OCI-LY3 (cell line): ENCODE measurements at regions not wholly inside any gene's neighbourhood (a gene's known extent, or its start where the extent isn't known, plus 50 kb on each side); places are given as distances from the start of the nearest gene placed in this dataset.

Experiments
- H2AFZ ChIP-seq: fragments of 200-600, 300-600 bp; shearing (Covaris generic); 2 replicates; pipeline ENCODE4 v1.6.0; 2014; ENCODE audit warnings: antibody characterized with exemption, low read depth, low read length
- H3K27ac ChIP-seq: fragments of 200-600, 300-600 bp; sonication (generic); 2 replicates; pipeline ENCODE4 v1.5.1; 2014; ENCODE audit warnings: mild to moderate bottlenecking, low read length, moderate library complexity, mixed read lengths
- H3K27me3 ChIP-seq: fragments of 200-600, 300-600 bp; sonication (generic); 2 replicates; pipeline ENCODE4 v1.6.1; 2014; ENCODE audit warnings: low read depth, low read length, mixed read lengths
- H3K36me3 ChIP-seq: fragments of 200-600, 300-600 bp; sonication (generic); replicated peaks from 2 replicates; pipeline ENCODE3; 2014; ENCODE audit warnings: low read depth, low read length, mixed read lengths
- H3K4me1 ChIP-seq: fragments of 300-600, 200-600 bp; sonication (generic); 2 replicates; pipeline ENCODE4 v1.6.1; 2014; ENCODE audit warnings: low read length, mixed read lengths
- H3K4me2 ChIP-seq: fragments of 200-600, 300-600 bp; sonication (generic); 2 replicates; pipeline ENCODE4 v1.6.1; 2014; ENCODE audit warnings: low read length, mixed read lengths
- H3K4me3 ChIP-seq: fragments of 300-600, 200-600 bp; sonication (generic); 2 replicates; pipeline ENCODE4 v1.5.1; 2014; ENCODE audit warnings: antibody characterized with exemption, mild to moderate bottlenecking, low read length, moderate library complexity
- H3K79me2 ChIP-seq: fragments of 300-600, 200-600 bp; shearing (Covaris generic); 2 replicates; pipeline ENCODE4 v1.6.1; 2014; ENCODE audit warnings: mild to moderate bottlenecking, low read length, mixed read lengths
- H3K9ac ChIP-seq: fragments of 300-600, 200-600 bp; shearing (Covaris generic); 2 replicates; pipeline ENCODE4 v1.6.0; 2014; ENCODE audit warnings: mild to moderate bottlenecking, low read length, moderate library complexity
- H3K9me3 ChIP-seq: fragments of 200-600, 300-600 bp; shearing (Covaris generic); 2 replicates; pipeline ENCODE4 v1.6.1; 2014; ENCODE audit warnings: low read length, mixed read lengths; ENCODE audit not compliant: insufficient read depth
- H4K20me1 ChIP-seq: fragments of 200-600, 300-600 bp; sonication (generic); 2 replicates; pipeline ENCODE4 v1.6.1; 2016; ENCODE audit warnings: low read length, mixed read lengths; ENCODE audit not compliant: insufficient read depth
- CTCF ChIP-seq: fragments of 200-600, 300-600 bp; sonication (generic); IDR thresholded peaks from 2 replicates; pipeline ENCODE4 v1.5.1; 2014; ENCODE audit warnings: antibody characterized with exemption, low read length, low read depth
- EZH2phosphoT487 ChIP-seq: fragments of 200-600 bp; shearing (Covaris generic); IDR thresholded peaks from 2 replicates; pipeline ENCODE4 v1.6.1; 2018; ENCODE audit warnings: antibody characterized with exemption, mixed run types, low read depth

- H3K4me3 ChIP-seq: no peak overlapping the region
- H4K20me1 ChIP-seq: no peaks in the 10 kb centered on the region
- no peak overlapping the region for H3K27ac ChIP-seq
- no peak overlapping the region for H3K4me2 ChIP-seq
- H3K36me3 ChIP-seq: no peaks in the 10 kb centered on the region
- no peaks in the 10 kb centered on the region for H3K4me1 ChIP-seq
- TF ChIP-seq EZH2phosphoT487 (no peak), CTCF (no peak)
- H3K9ac ChIP-seq: no peak overlapping the region
- no peaks in the 10 kb centered on the region for H3K27me3 ChIP-seq
- H2AFZ ChIP-seq: no peak overlapping the region
- no peaks in the 10 kb centered on the region for H3K79me2 ChIP-seq
- no peaks in the 10 kb centered on the region for H3K9me3 ChIP-seq
These were observed 155.8 kb downstream of the DRD1 start for GRCh38 chr5:175288048-175288621.

GRCh38 chr5:175286981-175287380, 157.0 kb downstream of the DRD1 start:
- Histone ChIP-seq H3K4me2 (no peak overlapping the region), H3K36me3 (no peaks in the 10 kb centered on the region), H3K4me1 (no peaks in the 10 kb centered on the region), H3K27ac (no peak overlapping the region), H3K79me2 (no peaks in the 10 kb centered on the region), H4K20me1 (no peaks in the 10 kb centered on the region), H3K27me3 (no peaks in the 10 kb centered on the region), H3K4me3 (no peak overlapping the region), H3K9me3 (no peaks in the 10 kb centered on the region), H3K9ac (no peak overlapping the region), H2AFZ (no peak overlapping the region)
- TF ChIP-seq EZH2phosphoT487 (no peak), CTCF (no peak)

- H3K9me3 ChIP-seq: no peaks in the 10 kb centered on the region
- H3K79me2 ChIP-seq: no peaks in the 10 kb centered on the region
- no peak for TF ChIP-seq EZH2phosphoT487
- no peak for TF ChIP-seq CTCF
- H3K4me2 ChIP-seq: no peak overlapping the region
- no peak overlapping the region for H3K4me3 ChIP-seq
- no peak overlapping the region for H2AFZ ChIP-seq
- no peak overlapping the region for H3K9ac ChIP-seq
- H3K27me3 ChIP-seq: no peaks in the 10 kb centered on the region
- H4K20me1 ChIP-seq: no peaks in the 10 kb centered on the region
- H3K27ac ChIP-seq: no peak overlapping the region
- H3K4me1 ChIP-seq: no peaks in the 10 kb centered on the region
- H3K36me3 ChIP-seq: no peaks in the 10 kb centered on the region
These were observed 158.7 kb downstream of the DRD1 start for GRCh38 chr5:175285261-175285660.

GRCh38 chr5:175284806-175285205, 159.2 kb downstream of the DRD1 start:
- no peaks in the 10 kb centered on the region for H3K79me2 ChIP-seq
- H3K9me3 ChIP-seq: no peaks in the 10 kb centered on the region
- no peak overlapping the region for H3K27ac ChIP-seq
- no peaks in the 10 kb centered on the region for H4K20me1 ChIP-seq
- H3K36me3 ChIP-seq: no peaks in the 10 kb centered on the region
- no peak overlapping the region for H3K4me2 ChIP-seq
- no peak overlapping the region for H3K9ac ChIP-seq
- no peak overlapping the region for H3K4me3 ChIP-seq
- H3K4me1 ChIP-seq: no peaks in the 10 kb centered on the region
- TF ChIP-seq CTCF: no peak
- TF ChIP-seq EZH2phosphoT487: no peak
- no peaks in the 10 kb centered on the region for H3K27me3 ChIP-seq
- H2AFZ ChIP-seq: no peak overlapping the region
